ENCODE measurements at regions not wholly inside any gene's neighbourhood (a gene's known extent, or its start where the extent isn't known, plus 50 kb on each side); places are given as distances from the start of the nearest gene placed in this dataset.

DNA sequence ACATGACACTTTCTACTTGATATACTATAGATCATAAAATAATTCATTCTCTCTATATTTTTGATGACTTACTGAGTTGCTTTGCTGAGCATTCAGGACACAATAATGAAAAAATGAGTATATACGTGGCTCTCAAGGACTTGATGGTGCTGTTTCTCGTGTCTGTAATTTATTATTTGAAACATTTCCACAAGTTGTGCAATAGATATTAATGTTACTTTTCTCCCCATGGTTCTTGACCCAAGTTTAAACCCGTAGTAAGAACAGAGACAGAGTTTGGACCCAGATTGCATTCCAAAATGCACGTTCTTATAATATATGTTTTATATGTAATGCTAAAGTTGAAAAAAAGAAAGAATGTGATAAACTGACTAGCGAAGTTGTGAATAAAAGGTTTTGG is 94.2 kb upstream of the FAM3C start:
- Mint-ChIP-seq H3K9me3 (peaks cover 3% of the 10 kb centered on the region), H3K27me3 (no peaks in the 10 kb centered on the region), H3K4me1 (ENCODE audit: unreplicated experiment) (peaks cover 3% of the 10 kb centered on the region), H3K27ac (no peak overlapping the region), H3K4me3 (no peak overlapping the region), H3K36me3 (no peaks in the 10 kb centered on the region)
- DNase-seq (ENCODE audit: extremely low spot score, unreplicated experiment): no peak
- TF ChIP-seq, protein P1, sequence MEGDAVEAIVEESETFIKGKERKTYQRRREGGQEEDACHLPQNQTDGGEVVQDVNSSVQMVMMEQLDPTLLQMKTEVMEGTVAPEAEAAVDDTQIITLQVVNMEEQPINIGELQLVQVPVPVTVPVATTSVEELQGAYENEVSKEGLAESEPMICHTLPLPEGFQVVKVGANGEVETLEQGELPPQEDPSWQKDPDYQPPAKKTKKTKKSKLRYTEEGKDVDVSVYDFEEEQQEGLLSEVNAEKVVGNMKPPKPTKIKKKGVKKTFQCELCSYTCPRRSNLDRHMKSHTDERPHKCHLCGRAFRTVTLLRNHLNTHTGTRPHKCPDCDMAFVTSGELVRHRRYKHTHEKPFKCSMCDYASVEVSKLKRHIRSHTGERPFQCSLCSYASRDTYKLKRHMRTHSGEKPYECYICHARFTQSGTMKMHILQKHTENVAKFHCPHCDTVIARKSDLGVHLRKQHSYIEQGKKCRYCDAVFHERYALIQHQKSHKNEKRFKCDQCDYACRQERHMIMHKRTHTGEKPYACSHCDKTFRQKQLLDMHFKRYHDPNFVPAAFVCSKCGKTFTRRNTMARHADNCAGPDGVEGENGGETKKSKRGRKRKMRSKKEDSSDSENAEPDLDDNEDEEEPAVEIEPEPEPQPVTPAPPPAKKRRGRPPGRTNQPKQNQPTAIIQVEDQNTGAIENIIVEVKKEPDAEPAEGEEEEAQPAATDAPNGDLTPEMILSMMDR (conservative IDR thresholded peaks at IDR 0.05): no peak

- TF ChIP-seq, protein P1 (conservative IDR thresholded peaks at IDR 0.05): no peak
- Mint-ChIP-seq H3K36me3 (no peaks in the 10 kb centered on the region), H3K27me3 (no peaks in the 10 kb centered on the region), H3K4me1 (ENCODE audit: unreplicated experiment) (peaks cover 3% of the 10 kb centered on the region), H3K4me3 (no peak overlapping the region), H3K27ac (no peak overlapping the region), H3K9me3 (peaks cover 4% of the 10 kb centered on the region)
- no peak for DNase-seq (ENCODE audit: extremely low spot score, unreplicated experiment)
Measured at GRCh38 chr7:121489440-121489839, 93.3 kb upstream of the FAM3C start.

- TF ChIP-seq, protein P1 (conservative IDR thresholded peaks at IDR 0.05): no peak
- H3K36me3 Mint-ChIP-seq: no peaks in the 10 kb centered on the region
- H3K9me3 Mint-ChIP-seq: peaks cover 4% of the 10 kb centered on the region
- H3K27ac Mint-ChIP-seq: no peak overlapping the region
- no peaks in the 10 kb centered on the region for H3K27me3 Mint-ChIP-seq
- H3K4me3 Mint-ChIP-seq: no peak overlapping the region
- DNase-seq (ENCODE audit: extremely low spot score, unreplicated experiment): no peak
- peaks cover 3% of the 10 kb centered on the region for H3K4me1 Mint-ChIP-seq (ENCODE audit: unreplicated experiment)
Measured at GRCh38 chr7:121488111-121488650, 92.1 kb upstream of the FAM3C start.

- Mint-ChIP-seq H3K27me3 (no peaks in the 10 kb centered on the region), H3K36me3 (no peaks in the 10 kb centered on the region), H3K4me1 (ENCODE audit: unreplicated experiment) (peaks cover 7% of the 10 kb centered on the region), H3K27ac (no peak overlapping the region), H3K4me3 (no peak overlapping the region), H3K9me3 (peaks cover 4% of the 10 kb centered on the region)
- no peak for DNase-seq (ENCODE audit: extremely low spot score, unreplicated experiment)
- TF ChIP-seq, protein P1 (conservative IDR thresholded peaks at IDR 0.05): no peak
Measured at GRCh38 chr7:121486590-121486989, 90.5 kb upstream of the FAM3C start.

DNA sequence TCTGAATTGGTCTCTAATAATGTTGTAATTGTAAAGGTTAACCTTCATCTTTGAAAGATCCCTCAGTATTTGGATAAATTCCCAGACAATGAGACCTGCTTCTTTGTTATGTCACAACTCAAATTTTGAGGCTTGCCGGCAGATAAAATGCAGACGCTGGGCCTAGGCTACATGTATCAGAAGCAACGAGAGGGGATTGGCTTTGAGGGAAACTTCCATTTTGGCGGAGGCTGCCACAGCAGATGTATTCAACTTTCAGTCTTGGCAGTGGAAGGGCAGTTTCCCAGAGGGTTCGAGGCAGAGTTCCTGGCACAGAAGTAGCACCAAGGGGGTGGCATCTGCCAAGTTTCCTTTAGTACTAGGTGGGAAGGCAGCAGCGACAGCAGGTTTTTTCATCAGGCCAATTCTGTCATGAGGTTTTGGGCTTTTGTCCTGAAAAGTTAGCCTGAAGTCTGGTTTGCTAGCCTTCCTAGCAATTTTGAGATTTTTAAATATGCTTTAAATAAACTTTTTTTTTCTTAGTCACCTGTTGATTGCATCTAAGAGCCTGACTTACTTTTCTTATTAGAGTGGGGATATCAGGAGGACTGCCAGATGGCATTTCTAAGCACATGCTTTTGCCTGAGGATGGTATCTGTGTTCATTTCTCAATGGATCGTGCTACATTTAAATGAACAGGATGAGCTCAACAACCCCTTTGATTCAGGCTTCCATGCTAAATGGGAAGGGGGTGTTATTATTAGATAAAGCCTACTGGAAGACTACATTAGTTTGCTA is 89.5 kb upstream of the FAM3C start:
- Mint-ChIP-seq H3K36me3 (no peaks in the 10 kb centered on the region), H3K27ac (no peak overlapping the region), H3K4me1 (ENCODE audit: unreplicated experiment) (peaks cover 11% of the 10 kb centered on the region)

More for the DNA sequence above, 89.5 kb upstream of the FAM3C start:
- Mint-ChIP-seq H3K4me3 (no peak overlapping the region), H3K27me3 (no peaks in the 10 kb centered on the region), H3K9me3 (peaks cover 4% of the 10 kb centered on the region)
- DNase-seq (ENCODE audit: extremely low spot score, unreplicated experiment): no peak
- TF ChIP-seq, protein P1 (conservative IDR thresholded peaks at IDR 0.05): no peak

All from type B pancreatic cell (in vitro differentiated cells).